SK-N-SH treated with all-trans-retinoic acid at 6 μM for 48 hours (cell line): ENCODE measurements at regions not wholly inside any gene's neighbourhood (a gene's known extent, or its start where the extent isn't known, plus 50 kb on each side); places are given as distances from the start of the nearest gene placed in this dataset.

Experiments
- ATAC-seq: fragments of 200-7000 bp; cut with Tn5 transposase; 3 replicates; pipeline ENCODE4 v1.9.1; 2020; ENCODE audit warnings: mild to moderate bottlenecking, moderate library complexity
- BACH2 ChIP-seq: fragments of 250-450 bp; sonication (Bioruptor Pico); IDR thresholded peaks from 2 replicates; pipeline ENCODE4 v1.9.0; 2021; ENCODE audit warnings: mild to moderate bottlenecking, borderline replicate concordance
- CSDC2 ChIP-seq: fragments of 250-450 bp; sonication (Bioruptor Pico); IDR thresholded peaks from 2 replicates; pipeline ENCODE4 v1.5.0; 2020; ENCODE audit warnings: mild to moderate bottlenecking, moderate library complexity
- CSRNP3 ChIP-seq: fragments of 250-450 bp; sonication (Bioruptor Pico); IDR thresholded peaks from 2 replicates; pipeline ENCODE4 v1.5.1; 2021; ENCODE audit warnings: mild to moderate bottlenecking, moderate library complexity
- GLIS3 ChIP-seq: fragments of 250-450 bp; sonication (Bioruptor Pico); IDR thresholded peaks from 2 replicates; pipeline ENCODE4 v1.5.0; 2020; ENCODE audit warnings: mild to moderate bottlenecking, moderate library complexity
- ISL1 ChIP-seq: fragments of 250-450 bp; sonication (Bioruptor Pico); IDR thresholded peaks from 2 replicates; pipeline ENCODE4 v2.1.2; 2022; ENCODE audit warnings: mild to moderate bottlenecking, moderate library complexity
- OSR1 ChIP-seq: fragments of 250-450 bp; sonication (Bioruptor Pico); IDR thresholded peaks from 2 replicates; pipeline ENCODE4 v1.8.0; 2022; ENCODE audit warnings: moderate library complexity, mild to moderate bottlenecking, inconsistent platforms
- PATZ1 ChIP-seq: fragments of 250-450 bp; sonication (Bioruptor Pico); IDR thresholded peaks from 2 replicates; pipeline ENCODE4 v1.8.0; 2020; ENCODE audit warnings: mild to moderate bottlenecking, moderate library complexity, borderline replicate concordance
- POU6F1 ChIP-seq: fragments of 250-450 bp; sonication (Bioruptor Pico); IDR thresholded peaks from 2 replicates; pipeline ENCODE4 v1.8.0; 2021; ENCODE audit warnings: low read depth, mild to moderate bottlenecking, moderate library complexity, borderline replicate concordance
- PPARA ChIP-seq: fragments of 250-450 bp; sonication (Bioruptor Pico); IDR thresholded peaks from 2 replicates; pipeline ENCODE4 v1.5.0; 2020; ENCODE audit warnings: mild to moderate bottlenecking, borderline replicate concordance
- RARB ChIP-seq: fragments of 250-450 bp; sonication (Bioruptor Pico); IDR thresholded peaks from 2 replicates; pipeline ENCODE4 v1.8.0; 2021; ENCODE audit warnings: mild to moderate bottlenecking, moderate library complexity
- SNAI2 ChIP-seq: fragments of 250-450 bp; sonication (Bioruptor Pico); IDR thresholded peaks from 2 replicates; pipeline ENCODE4 v1.5.0; 2020; ENCODE audit warnings: mild to moderate bottlenecking, moderate library complexity
- TCF4 ChIP-seq: fragments of 250-450 bp; sonication (Bioruptor Pico); IDR thresholded peaks from 2 replicates; pipeline ENCODE4 v1.8.0; 2021; ENCODE audit warnings: mild to moderate bottlenecking, moderate library complexity, borderline replicate concordance
- TOX ChIP-seq: fragments of 250-450 bp; sonication (Bioruptor Pico); IDR thresholded peaks from 2 replicates; pipeline ENCODE4 v1.8.0; 2021; ENCODE audit warnings: mild to moderate bottlenecking, moderate library complexity, borderline replicate concordance
- TSHZ2 ChIP-seq: fragments of 250-450 bp; sonication (Bioruptor Pico); IDR thresholded peaks from 2 replicates; pipeline ENCODE4 v1.5.0; 2020; ENCODE audit warnings: mild to moderate bottlenecking, moderate library complexity
- ZC3H10 ChIP-seq: fragments of 250-450 bp; sonication (Bioruptor Pico); IDR thresholded peaks from 2 replicates; pipeline ENCODE4 v1.5.1; 2021; ENCODE audit warnings: mild to moderate bottlenecking, moderate library complexity
- ZFP3 ChIP-seq: fragments of 250-450 bp; sonication (Bioruptor Pico); IDR thresholded peaks from 2 replicates; pipeline ENCODE4 v1.5.0; 2020; ENCODE audit warnings: mild to moderate bottlenecking, moderate library complexity
- ZFP30 ChIP-seq: fragments of 450-650 bp; formaldehyde crosslinking; IDR thresholded peaks from 2 replicates; pipeline ENCODE4 v1.5.0; 2022; ENCODE audit warnings: mild to moderate bottlenecking, moderate library complexity
- ZNF565 ChIP-seq: fragments of 450-650 bp; formaldehyde crosslinking; conservative IDR thresholded peaks from 2 replicates; pipeline ENCODE4 v1.5.0; 2020; ENCODE audit warnings: low read depth, mild to moderate bottlenecking, moderate library complexity
- ZNF70 ChIP-seq: fragments of 450-650 bp; formaldehyde crosslinking; IDR thresholded peaks from 2 replicates; pipeline ENCODE4 v1.5.0; 2020; ENCODE audit warnings: mild to moderate bottlenecking, moderate library complexity
- ZNF8 ChIP-seq: fragments of 450-650 bp; formaldehyde crosslinking; IDR thresholded peaks from 2 replicates; pipeline ENCODE4 v1.5.0; 2020; ENCODE audit warnings: mild to moderate bottlenecking, moderate library complexity

- no peak for TF ChIP-seq TOX (CRISPR knock-in tag)
- TF ChIP-seq TSHZ2: no peak
- no peak for TF ChIP-seq OSR1 (CRISPR knock-in tag)
- TF ChIP-seq RARB (CRISPR knock-in tag): no peak
- no peak for TF ChIP-seq PPARA
- no peak for TF ChIP-seq CSRNP3 (CRISPR knock-in tag)
- TF ChIP-seq ZNF8 (CRISPR knock-in tag): no peak
- no peak for TF ChIP-seq BACH2
- no peak for ATAC-seq
Observed at GRCh38 chr3:18609187-18609586, 184.0 kb upstream of the SATB1 start.

GRCh38 chr3:18597919-18598318 lies 172.8 kb upstream of the SATB1 start:
- ATAC-seq: no peak
- TF ChIP-seq CSDC2 (CRISPR knock-in tag) (no peak), PPARA (no peak), ISL1 (no peak), ZC3H10 (no peak), ZFP3 (CRISPR knock-in tag) (no peak), TSHZ2 (no peak), GLIS3 (CRISPR knock-in tag) (no peak), POU6F1 (CRISPR knock-in tag) (no peak), ZNF70 (CRISPR knock-in tag) (no peak)

GRCh38 chr3:18593231-18593630 lies 168.1 kb upstream of the SATB1 start:
- TF ChIP-seq ZFP30: no peak
- TF ChIP-seq ZNF70 (CRISPR knock-in tag): no peak
- TF ChIP-seq BACH2: no peak
- no peak for TF ChIP-seq CSRNP3 (CRISPR knock-in tag)
- TF ChIP-seq CSDC2 (CRISPR knock-in tag): no peak
- TF ChIP-seq ISL1: no peak
- TF ChIP-seq GLIS3 (CRISPR knock-in tag): no peak
- no peak for TF ChIP-seq TSHZ2
- TF ChIP-seq TCF4 (CRISPR knock-in tag): no peak
- no peak for TF ChIP-seq PATZ1
- no peak for TF ChIP-seq ZNF565
- no peak for TF ChIP-seq SNAI2
- TF ChIP-seq PPARA: no peak

More at GRCh38 chr3:18593231-18593630, 168.1 kb upstream of the SATB1 start:
- ATAC-seq: no peak
